Bronchial epithelial cell (primary cell): ENCODE measurements at regions not wholly inside any gene's neighbourhood (a gene's known extent, or its start where the extent isn't known, plus 50 kb on each side); places are given as distances from the start of the nearest gene placed in this dataset.

Source experiments
- DNase-seq: peaks from one replicate; pipeline ENCODE4 v3.0.0-alpha.2; 2010; ENCODE audit warnings: low read depth
- FAIRE-seq: peaks from 2 replicates; lab custom pipeline; 2011; peaks lifted over from hg19 to GRCh38; lab: Jason Lieb, UNC
- H3K27me3 ChIP-seq: 2 replicates; pipeline ENCODE4 v1.5.1; 2011; ENCODE audit warnings: low read length; ENCODE audit not compliant: control insufficient read depth, insufficient read depth
- H3K36me3 ChIP-seq: 2 replicates; pipeline ENCODE4 v1.5.1; 2011; ENCODE audit warnings: low read length; ENCODE audit not compliant: control insufficient read depth, insufficient read depth
- H3K4me3 ChIP-seq: 2 replicates; pipeline ENCODE4 v1.5.1; 2011; ENCODE audit warnings: mild to moderate bottlenecking, low read depth, low read length, control low read depth
- CTCF ChIP-seq: IDR thresholded peaks from 2 replicates; pipeline ENCODE4 v1.5.1; 2011; ENCODE audit warnings: mild to moderate bottlenecking, moderate library complexity, low read length, control low read depth, inconsistent platforms; ENCODE audit not compliant: insufficient read depth, severe bottlenecking

GRCh38 chr6:137693711-137694110 is 173.3 kb upstream of the TNFAIP3 start:
- H3K4me3 ChIP-seq = no peak overlapping the region
- H3K27me3 ChIP-seq = no peaks in the 10 kb centered on the region
- no peak for DNase-seq
- no peak for FAIRE-seq
- no peak for TF ChIP-seq CTCF
- H3K36me3 ChIP-seq = no peaks in the 10 kb centered on the region

GRCh38 chr6:137696765-137697164 is 170.3 kb upstream of the TNFAIP3 start:
- no peak overlapping the region for H3K4me3 ChIP-seq
- FAIRE-seq (no peak), DNase-seq (no peak)
- TF ChIP-seq CTCF = no peak
- no peaks in the 10 kb centered on the region for H3K36me3 ChIP-seq
- H3K27me3 ChIP-seq = no peaks in the 10 kb centered on the region

DNA sequence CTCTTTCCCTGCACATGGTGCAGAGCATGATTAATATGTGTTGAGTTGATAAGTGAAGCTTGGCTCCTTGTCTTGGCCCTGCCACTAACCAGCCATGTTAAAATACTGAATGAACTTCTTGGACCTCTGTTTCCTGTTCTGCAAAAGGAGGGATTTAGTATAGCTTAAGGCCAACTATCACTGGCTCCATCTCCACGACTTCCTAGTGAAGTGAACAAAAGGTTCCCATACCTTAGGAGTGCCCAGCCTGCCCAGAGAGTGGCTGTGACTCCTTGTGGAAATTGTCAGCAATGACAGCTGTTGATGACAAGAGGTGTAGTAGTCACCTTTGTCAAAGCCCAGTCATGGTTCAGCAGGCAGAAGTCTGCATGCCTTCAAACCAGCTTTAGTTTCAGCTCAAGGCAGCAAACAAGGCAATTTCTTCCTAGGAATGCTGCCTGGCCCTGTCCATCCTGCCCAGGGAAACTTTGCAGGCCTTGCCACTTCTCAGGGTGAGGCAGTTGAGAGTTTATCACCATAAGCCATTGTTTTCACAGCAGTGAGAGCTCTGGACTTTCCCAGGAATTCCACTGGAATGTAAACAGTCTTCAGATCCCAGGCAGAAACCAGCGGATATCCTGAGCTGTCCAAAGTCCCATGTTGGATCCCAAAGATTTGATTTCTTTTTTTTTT is 169.7 kb upstream of the TNFAIP3 start:
- no peaks in the 10 kb centered on the region for H3K36me3 ChIP-seq
- H3K4me3 ChIP-seq = no peak overlapping the region
- DNase-seq (peak; percentile 57), FAIRE-seq (no peak)
- no peaks in the 10 kb centered on the region for H3K27me3 ChIP-seq
- TF ChIP-seq CTCF = peak; percentile 22

DNA sequence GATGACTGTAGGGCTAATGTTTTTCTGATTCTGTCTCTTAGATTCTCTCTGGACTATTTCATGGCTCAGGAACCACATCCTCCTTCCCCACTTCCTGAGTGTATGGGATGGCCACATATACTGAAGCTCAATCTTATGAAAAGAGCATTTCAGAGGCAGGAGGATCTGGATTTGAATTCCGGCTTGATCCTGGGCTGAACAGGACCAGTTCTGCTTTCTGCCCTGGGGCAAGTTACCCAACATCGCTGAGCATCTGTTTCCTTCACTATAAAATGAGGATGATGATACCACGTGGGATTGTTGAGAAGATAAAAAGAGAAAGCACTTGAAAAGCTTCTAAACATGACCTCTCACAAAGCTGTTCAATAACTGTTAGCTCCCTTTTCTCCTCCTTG is 168.4 kb upstream of the TNFAIP3 start:
- Histone ChIP-seq H3K4me3 (no peak overlapping the region), H3K27me3 (no peaks in the 10 kb centered on the region), H3K36me3 (no peaks in the 10 kb centered on the region)
- DNase-seq (no peak), FAIRE-seq (no peak)
- no peak for TF ChIP-seq CTCF

- Histone ChIP-seq H3K27me3 (no peaks in the 10 kb centered on the region), H3K4me3 (no peak overlapping the region), H3K36me3 (no peaks in the 10 kb centered on the region)
- no peak for TF ChIP-seq CTCF
- DNase-seq = peak; percentile 42
- no peak for FAIRE-seq
These were observed 167.9 kb upstream of the TNFAIP3 start for GRCh38 chr6:137699031-137699683.
